ENCODE measurements at regions not wholly inside any gene's neighbourhood (a gene's known extent, or its start where the extent isn't known, plus 50 kb on each side); places are given as distances from the start of the nearest gene placed in this dataset.

- TF ChIP-seq ZNF274 (IDR thresholded peaks at IDR 0.05; ENCODE audit: low read depth, low read length) (no peak), YY1 (IDR thresholded peaks at IDR 0.05; ENCODE audit: insufficient read depth, insufficient read length) (no peak)
These were observed 323.2 kb downstream of the LRRIQ3 start for GRCh38 chr1:73874806-73875205.

Measured in NT2/D1 (cell line).